Activated CD4-positive, alpha-beta T cell treated with anti-CD3 and anti-CD28 coated beads, Interleukin-2, amount 50 U/mL, for 48 hours (primary cell): ENCODE measurements at regions not wholly inside any gene's neighbourhood (a gene's known extent, or its start where the extent isn't known, plus 50 kb on each side); places are given as distances from the start of the nearest gene placed in this dataset.

Source experiments
- DNase-seq, 2 experiments: peaks; one replicate each; pipeline ENCODE4 v3.0.0-alpha.2; 2020

DNA sequence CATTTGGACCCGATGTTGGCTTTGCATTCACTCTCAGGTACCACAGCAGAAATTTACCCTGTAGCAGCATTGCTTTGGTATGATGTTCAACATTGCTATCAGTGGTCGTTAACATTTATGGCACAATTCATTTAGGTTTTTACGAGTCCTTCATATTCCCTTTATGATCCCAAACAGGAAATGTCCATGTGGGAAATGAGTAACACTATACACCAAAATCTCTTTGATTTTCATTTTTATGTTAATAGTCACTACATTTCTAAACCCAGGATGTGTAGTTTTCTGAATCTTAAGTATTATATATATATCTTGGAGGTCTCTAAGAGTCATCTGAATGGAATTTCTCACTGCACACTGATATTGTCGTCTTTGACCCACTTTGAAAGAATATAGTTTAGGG is 78.5 kb upstream of the RBMS3 start:
- no peak for DNase-seq

DNA sequence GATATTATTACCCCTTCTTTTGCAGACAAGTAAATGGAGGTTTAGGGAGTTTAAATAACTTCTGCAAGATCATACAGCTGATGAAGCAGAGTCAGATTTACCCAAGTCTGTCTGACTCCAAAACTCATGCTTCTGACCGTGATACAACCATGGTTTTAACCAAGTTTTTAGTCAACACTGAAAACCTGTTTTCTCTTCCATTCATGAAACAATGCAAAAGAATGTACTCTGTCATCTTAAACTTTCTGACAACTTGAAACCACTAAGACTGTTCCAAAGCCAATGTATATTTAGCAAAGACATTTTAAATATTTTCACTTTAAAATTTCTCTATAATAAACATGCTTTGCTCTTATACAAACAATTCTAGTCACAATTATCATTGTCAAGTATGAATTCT is 77.0 kb upstream of the RBMS3 start:
- no peak for DNase-seq

DNA sequence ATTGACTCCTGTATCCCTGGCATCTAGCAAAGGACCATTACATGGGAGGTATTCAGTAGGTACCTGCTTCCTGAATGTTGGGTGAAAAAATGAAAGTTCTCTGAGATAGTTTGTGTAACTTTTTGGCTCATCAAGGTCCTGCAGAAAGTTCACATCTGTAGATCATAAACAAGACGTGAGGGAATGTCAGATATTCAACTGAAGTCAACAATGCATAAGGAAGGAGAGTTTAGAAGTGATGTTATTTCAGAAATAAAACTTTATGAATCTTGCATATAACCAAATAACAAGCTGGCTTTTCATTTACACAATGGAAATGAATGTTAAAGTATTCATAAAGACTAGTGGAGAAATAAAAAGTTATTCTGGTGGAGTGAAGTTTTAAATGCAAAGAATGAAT is 73.4 kb upstream of the RBMS3 start:
- no peak for DNase-seq

DNA sequence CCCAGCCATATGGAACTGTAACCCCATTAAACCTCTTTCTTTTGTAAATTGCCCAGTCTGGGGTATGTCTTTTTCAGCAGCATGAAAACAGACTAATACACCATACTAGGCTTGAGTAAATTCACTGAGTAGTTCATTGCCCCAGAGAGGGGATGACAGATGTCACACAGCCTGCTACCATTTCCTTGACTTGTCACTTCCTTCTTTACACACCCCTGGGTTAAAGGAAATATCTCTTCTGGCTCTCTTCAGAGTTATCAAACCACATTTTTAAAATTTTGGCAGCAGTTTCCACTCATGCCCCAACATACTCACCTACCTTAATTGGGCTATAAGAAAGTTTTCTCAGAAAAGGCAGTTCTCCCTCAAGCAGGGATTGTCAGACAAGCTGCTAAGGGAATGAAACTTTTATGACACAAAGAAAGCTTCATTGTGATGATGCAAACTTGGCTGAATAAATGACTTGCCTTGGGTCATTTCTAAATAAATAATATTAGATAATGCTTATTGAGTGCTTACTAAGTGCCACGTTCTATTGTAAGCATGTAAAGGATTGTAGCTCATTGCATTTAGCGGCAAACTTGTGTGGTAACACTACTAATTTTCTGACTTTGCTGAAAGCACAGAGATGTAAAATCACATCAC is 68.0 kb upstream of the RBMS3 start:
- DNase-seq: no peak

DNA sequence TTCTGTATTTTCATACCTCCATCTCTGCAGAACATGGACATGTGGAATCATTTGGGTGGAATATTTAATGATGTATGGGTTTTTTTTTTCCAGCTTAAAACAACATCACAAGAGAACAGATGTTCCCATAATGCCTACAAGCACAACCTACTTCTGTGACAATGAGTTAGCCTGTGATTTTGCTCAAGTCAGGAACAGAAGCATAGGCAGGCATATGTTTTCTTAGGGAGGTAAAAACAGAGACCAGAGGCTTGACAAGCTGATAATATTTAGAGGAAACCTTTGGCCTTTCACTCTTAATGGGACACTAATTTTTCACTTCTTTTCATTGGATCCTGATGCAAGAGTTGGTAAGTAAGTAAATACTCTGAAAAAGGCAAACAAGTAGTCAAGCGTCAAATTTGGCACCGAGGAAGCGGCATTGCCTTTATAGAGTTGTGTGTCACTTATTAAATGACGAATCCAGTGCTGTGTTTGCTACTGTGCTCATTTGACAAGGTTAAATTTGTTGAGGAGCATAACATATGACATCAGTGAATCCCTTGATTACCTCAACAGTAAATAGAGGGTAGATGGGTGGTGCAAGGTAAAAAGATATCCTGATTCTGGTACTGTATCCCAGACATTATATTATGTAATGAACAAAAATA is 66.7 kb upstream of the RBMS3 start:
- no peak for DNase-seq

DNA sequence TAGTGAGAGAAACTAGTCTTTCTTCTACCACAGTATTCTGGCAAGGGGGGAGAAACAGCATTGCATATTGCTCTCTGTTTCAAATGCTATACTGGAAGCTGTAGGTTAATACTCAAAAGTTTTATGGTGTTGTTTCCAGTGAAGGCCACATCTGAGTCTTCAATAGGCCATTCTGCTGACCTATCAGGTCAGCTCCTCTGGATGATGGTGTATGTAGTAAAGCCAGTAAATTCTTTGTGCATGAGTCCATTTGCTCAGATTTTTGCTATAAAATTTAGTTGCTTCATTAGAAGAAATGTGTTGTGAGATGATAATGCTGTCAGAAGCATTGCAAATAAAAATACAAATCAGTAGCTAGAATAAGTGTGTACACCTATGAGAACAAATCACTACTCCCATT is 64.9 kb upstream of the RBMS3 start:
- DNase-seq: no peak

DNA sequence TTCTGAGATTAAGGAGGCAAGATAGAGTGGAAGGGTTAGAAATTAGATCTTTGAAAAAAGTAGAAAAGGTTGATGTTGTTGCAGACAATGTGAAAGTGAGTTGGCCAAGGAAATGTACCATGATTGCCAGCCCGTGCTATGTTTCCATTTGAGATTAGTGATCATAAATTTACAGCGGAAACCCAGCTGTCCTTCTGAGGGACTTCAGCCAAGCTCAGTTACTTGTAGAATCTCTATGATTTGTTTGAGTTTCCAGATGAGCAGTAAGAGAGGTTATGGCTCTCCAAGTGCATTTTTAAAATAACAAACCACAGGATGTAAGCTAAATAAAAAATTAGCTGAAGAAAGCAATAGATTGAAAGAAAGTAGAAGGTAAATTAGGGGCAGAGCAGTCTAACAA is 54.2 kb upstream of the RBMS3 start:
- DNase-seq: no peak

DNA sequence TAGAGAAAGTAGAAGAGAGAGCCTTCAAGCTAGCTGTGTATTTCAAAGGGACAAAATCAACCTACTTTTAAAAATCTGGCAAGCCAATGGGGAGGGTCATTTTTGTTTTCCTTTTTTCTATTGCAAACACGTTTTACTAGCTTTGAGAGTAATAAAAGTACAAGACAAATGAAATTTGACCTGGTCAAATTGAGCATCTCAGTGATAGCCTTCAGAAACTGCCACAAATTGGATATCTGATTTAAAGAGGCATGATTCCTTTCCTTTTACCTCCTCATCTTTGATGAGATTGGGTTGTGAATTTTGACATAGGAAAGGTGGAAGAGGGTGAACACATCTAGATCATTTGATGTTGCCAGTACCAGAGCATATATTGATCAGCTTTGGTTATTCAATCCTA is 53.6 kb upstream of the RBMS3 start:
- DNase-seq: no peak
